ENCODE measurements at regions not wholly inside any gene's neighbourhood (a gene's known extent, or its start where the extent isn't known, plus 50 kb on each side); places are given as distances from the start of the nearest gene placed in this dataset.

- Histone ChIP-seq H3K4me1 (ENCODE audit: control insufficient read depth in 2 of 2, insufficient read depth in 1 of 2, low read depth in 1 of 2, low read length in 2 of 2) (peaks cover 2 to 31% of the 10 kb centered on the region in 2 donors), H3K9me3 (replicated peaks in 1 of 2; ENCODE audit: control insufficient read depth in 2 of 2, insufficient read depth in 1 of 2, low read depth in 1 of 2, low read length in 2 of 2) (peaks cover 0 to 5% of the 10 kb centered on the region in 2 donors), H2BK15ac (ENCODE audit: low read length) (no peak overlapping the region), H2BK5ac (ENCODE audit: low read length) (no peak overlapping the region), H3K27ac (replicated peaks; ENCODE audit: low read length) (no peak overlapping the region), H3K4ac (ENCODE audit: low read length) (no peak overlapping the region), H2AK5ac (ENCODE audit: low read depth, low read length) (no peak overlapping the region), H3K4me2 (ENCODE audit: insufficient read depth, low read length, poor library complexity, severe bottlenecking) (no peak overlapping the region), H3K23ac (ENCODE audit: low read depth, low read length, poor library complexity) (no peak overlapping the region), H2BK120ac (ENCODE audit: low read depth, low read length) (no peak overlapping the region), H3K18ac (ENCODE audit: low read length) (no peak overlapping the region), H3K9ac (ENCODE audit: low read depth, low read length, poor library complexity) (no peak overlapping the region), H4K91ac (ENCODE audit: low read depth, low read length, poor library complexity) (no peak overlapping the region), H3K4me3 (ENCODE audit: low read length in 2 of 2) (peak overlapping the region in 1 of 2 donors; percentile 29), H3K27me3 (ENCODE audit: control insufficient read depth in 3 of 3, insufficient read depth in 3 of 3, low read depth in 1 of 3, low read length in 3 of 3) (peaks cover 0 to 2% (median 0%) of the 10 kb centered on the region in 3 experiments), H2BK12ac (ENCODE audit: low read length) (no peak overlapping the region), H3K14ac (ENCODE audit: low read length) (no peak overlapping the region), H3K36me3 (replicated peaks in 1 of 2; ENCODE audit: control insufficient read depth in 2 of 2, insufficient read depth in 2 of 2, low read length in 2 of 2) (peaks cover 0 to 3% of the 10 kb centered on the region in 2 donors), H4K8ac (ENCODE audit: low read depth, low read length) (no peak overlapping the region), H2AFZ (ENCODE audit: low read length) (peak overlapping the region; percentile 55), H3K79me1 (ENCODE audit: low read depth, low read length) (peaks cover 3% of the 10 kb centered on the region)
- DNase-seq (ENCODE audit: low spot score) = no peak
- WGBS, 2 donors (ENCODE audit: extremely low coverage in 2 of 2, insufficient read length in 2 of 2, insufficient replicate concordance in 1 of 2) = no CpG with 5 or more reads among the region's 2 CpGs
Measured at GRCh38 chr4:20317424-20317985, 65.8 kb downstream of the SLIT2 start.

GRCh38 chr4:20318001-20318908 lies 66.5 kb downstream of the SLIT2 start:
- H3K4ac ChIP-seq (ENCODE audit: low read length) = no peak overlapping the region
- no peak overlapping the region for H2AK5ac ChIP-seq (ENCODE audit: low read depth, low read length)
- no peak for DNase-seq (ENCODE audit: low spot score)
- no peak overlapping the region for H2BK15ac ChIP-seq (ENCODE audit: low read length)
- no CpG with 5 or more reads among the region's 8 CpGs for WGBS, 2 donors (ENCODE audit: extremely low coverage in 2 of 2, insufficient read length in 2 of 2, insufficient replicate concordance in 1 of 2)
- peak overlapping the region in 1 of 2 donors; percentile 29 for H3K4me3 ChIP-seq (ENCODE audit: low read length in 2 of 2)
- H4K8ac ChIP-seq (ENCODE audit: low read depth, low read length) = no peak overlapping the region
- H3K9ac ChIP-seq (ENCODE audit: low read depth, low read length, poor library complexity) = no peak overlapping the region
- no peak overlapping the region for H2BK5ac ChIP-seq (ENCODE audit: low read length)
- H4K91ac ChIP-seq (ENCODE audit: low read depth, low read length, poor library complexity) = no peak overlapping the region
- H3K18ac ChIP-seq (ENCODE audit: low read length) = no peak overlapping the region
- H2AFZ ChIP-seq (ENCODE audit: low read length) = peak overlapping the region; percentile 55
- no peaks in the 10 kb centered on the region for H3K27me3 ChIP-seq (ENCODE audit: control insufficient read depth in 3 of 3, insufficient read depth in 3 of 3, low read depth in 1 of 3, low read length in 3 of 3)
- peaks cover 0 to under 1% of the 10 kb centered on the region in 2 donors for H3K36me3 ChIP-seq (replicated peaks in 1 of 2; ENCODE audit: control insufficient read depth in 2 of 2, insufficient read depth in 2 of 2, low read length in 2 of 2)
- no peak overlapping the region for H3K14ac ChIP-seq (ENCODE audit: low read length)
- H2BK120ac ChIP-seq (ENCODE audit: low read depth, low read length) = no peak overlapping the region
- no peak overlapping the region for H3K4me2 ChIP-seq (ENCODE audit: insufficient read depth, low read length, poor library complexity, severe bottlenecking)
- no peak overlapping the region for H3K27ac ChIP-seq (replicated peaks; ENCODE audit: low read length)
- H3K23ac ChIP-seq (ENCODE audit: low read depth, low read length, poor library complexity) = no peak overlapping the region
- H3K4me1 ChIP-seq (ENCODE audit: control insufficient read depth in 2 of 2, insufficient read depth in 1 of 2, low read depth in 1 of 2, low read length in 2 of 2) = peaks cover 2 to 31% of the 10 kb centered on the region in 2 donors
- H3K9me3 ChIP-seq (replicated peaks in 1 of 2; ENCODE audit: control insufficient read depth in 2 of 2, insufficient read depth in 1 of 2, low read depth in 1 of 2, low read length in 2 of 2) = peaks cover 0 to under 1% of the 10 kb centered on the region in 2 donors
- H3K79me1 ChIP-seq (ENCODE audit: low read depth, low read length) = peaks cover under 1% of the 10 kb centered on the region
- H2BK12ac ChIP-seq (ENCODE audit: low read length) = no peak overlapping the region

DNA sequence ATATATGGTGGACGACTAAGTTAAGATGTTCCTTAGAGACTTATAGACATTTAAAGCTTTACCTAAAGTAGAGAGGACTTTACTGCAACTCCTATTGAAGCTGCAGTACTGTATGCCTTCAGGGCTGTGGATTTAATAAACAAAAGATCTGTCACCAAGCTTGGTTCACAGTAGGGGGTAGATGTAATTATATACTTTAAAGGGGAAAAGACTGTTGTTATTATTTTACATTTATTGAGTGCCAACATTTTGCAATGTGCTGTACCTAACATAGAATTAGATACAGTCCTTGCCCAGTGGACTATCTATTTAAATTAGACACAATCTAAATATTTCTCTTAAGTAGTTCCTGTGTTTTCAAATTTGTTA lies 67.2 kb downstream of the SLIT2 start:
- Histone ChIP-seq H2BK12ac (ENCODE audit: low read length) (no peak overlapping the region), H3K9me3 (replicated peaks in 1 of 2; ENCODE audit: control insufficient read depth in 2 of 2, insufficient read depth in 1 of 2, low read depth in 1 of 2, low read length in 2 of 2) (no peaks in the 10 kb centered on the region), H3K79me1 (ENCODE audit: low read depth, low read length) (no peaks in the 10 kb centered on the region), H2AK5ac (ENCODE audit: low read depth, low read length) (no peak overlapping the region), H3K27ac (replicated peaks; ENCODE audit: low read length) (no peak overlapping the region), H3K9ac (ENCODE audit: low read depth, low read length, poor library complexity) (no peak overlapping the region), H3K18ac (ENCODE audit: low read length) (no peak overlapping the region), H3K14ac (ENCODE audit: low read length) (no peak overlapping the region), H3K23ac (ENCODE audit: low read depth, low read length, poor library complexity) (no peak overlapping the region), H2BK5ac (ENCODE audit: low read length) (no peak overlapping the region), H3K4me3 (ENCODE audit: low read length in 2 of 2) (no peak overlapping the region), H2BK15ac (ENCODE audit: low read length) (no peak overlapping the region), H4K8ac (ENCODE audit: low read depth, low read length) (no peak overlapping the region), H3K4ac (ENCODE audit: low read length) (no peak overlapping the region), H3K4me2 (ENCODE audit: insufficient read depth, low read length, poor library complexity, severe bottlenecking) (no peak overlapping the region), H4K91ac (ENCODE audit: low read depth, low read length, poor library complexity) (no peak overlapping the region), H2AFZ (ENCODE audit: low read length) (peak overlapping the region; percentile 55), H3K27me3 (ENCODE audit: control insufficient read depth in 3 of 3, insufficient read depth in 3 of 3, low read depth in 1 of 3, low read length in 3 of 3) (no peaks in the 10 kb centered on the region), H2BK120ac (ENCODE audit: low read depth, low read length) (no peak overlapping the region), H3K36me3 (replicated peaks in 1 of 2; ENCODE audit: control insufficient read depth in 2 of 2, insufficient read depth in 2 of 2, low read length in 2 of 2) (no peaks in the 10 kb centered on the region), H3K4me1 (ENCODE audit: control insufficient read depth in 2 of 2, insufficient read depth in 1 of 2, low read depth in 1 of 2, low read length in 2 of 2) (peaks cover 2 to 31% of the 10 kb centered on the region in 2 donors)
- DNase-seq (ENCODE audit: low spot score) = no peak
- no CpG with 5 or more reads among the region's 1 CpG for WGBS, 2 donors (ENCODE audit: extremely low coverage in 2 of 2, insufficient read length in 2 of 2, insufficient replicate concordance in 1 of 2)

Measured in neuronal stem cell (in vitro differentiated cells).